Activated CD8-positive, alpha-beta T cell treated with anti-CD3 and anti-CD28 coated beads for 36 hours (primary cell): ENCODE measurements at regions not wholly inside any gene's neighbourhood (a gene's known extent, or its start where the extent isn't known, plus 50 kb on each side); places are given as distances from the start of the nearest gene placed in this dataset.

Experiments
- ATAC-seq: fragments of 200-7000 bp; cut with Tn5 transposase; one replicate; pipeline ENCODE4 v1.10.0; 2021; ENCODE audit warnings: mild to moderate bottlenecking, moderate library complexity
- CTCF ChIA-PET: fragments of 350-600 bp; sonication (Branson Sonifier 250); formaldehyde crosslinking; loops from one replicate; lab custom pipeline; 2021; ENCODE audit warnings: antibody characterized with exemption; lab: Charles Lee
- POLR2A ChIA-PET: fragments of 350-600 bp; sonication (Branson Sonifier 250); formaldehyde crosslinking; loops from one replicate; lab custom pipeline; 2021; ENCODE audit warnings: antibody characterized with exemption; lab: Charles Lee
- DNase-seq: peaks from one replicate; pipeline ENCODE4 v3.0.0-alpha.2; 2020
- H3K27ac Mint-ChIP-seq: one replicate; pipeline ENCODE4 v1.8.0; 2021; ENCODE audit warnings: mild to moderate bottlenecking, mixed read lengths
- H3K27me3 Mint-ChIP-seq: one replicate; pipeline ENCODE4 v1.8.0; 2021; ENCODE audit warnings: mixed read lengths
- H3K36me3 Mint-ChIP-seq: one replicate; pipeline ENCODE4 v1.8.0; 2021; ENCODE audit warnings: low read depth, mixed read lengths
- H3K4me1 Mint-ChIP-seq: one replicate; pipeline ENCODE4 v1.8.0; 2021; ENCODE audit warnings: low read depth, mixed read lengths
- H3K4me3 Mint-ChIP-seq: one replicate; pipeline ENCODE4 v1.8.0; 2021; ENCODE audit warnings: mild to moderate bottlenecking, moderate library complexity, mixed read lengths
- H3K9me3 Mint-ChIP-seq: one replicate; pipeline ENCODE4 v1.8.0; 2021; ENCODE audit warnings: mixed read lengths
- CTCF ChIP-seq: fragments of 200-600 bp; IDR thresholded peaks from one replicate; pipeline ENCODE4 v1.8.0; 2022; ENCODE audit warnings: antibody characterized with exemption, mild to moderate bottlenecking
- intact Hi-C: fragments of 100-400 bp; cut with micrococcal nuclease; formaldehyde crosslinking; loops from one replicate; pipeline ENCODE4 v1.10.0; 2022

GRCh38 chr16:17780181-17780580 lies 309.4 kb upstream of the XYLT1 start:
- H3K4me3 Mint-ChIP-seq: no peak overlapping the region
- no peak for TF ChIP-seq CTCF
- no peak for ATAC-seq
- DNase-seq: no peak
- no peaks in the 10 kb centered on the region for H3K36me3 Mint-ChIP-seq
- peaks cover 3% of the 10 kb centered on the region for H3K9me3 Mint-ChIP-seq
- ChIA-PET POLR2A (no interaction called here), CTCF (interaction anchor here (1.3 kb wide), 1 partner anchor 13 kb away, joined by 4 read pairs; no protein-coding TSS in a partner anchor)
- H3K27ac Mint-ChIP-seq: no peak overlapping the region
- intact Hi-C loops: no loop called here
- peaks cover 4% of the 10 kb centered on the region for H3K27me3 Mint-ChIP-seq
- no peaks in the 10 kb centered on the region for H3K4me1 Mint-ChIP-seq

DNA sequence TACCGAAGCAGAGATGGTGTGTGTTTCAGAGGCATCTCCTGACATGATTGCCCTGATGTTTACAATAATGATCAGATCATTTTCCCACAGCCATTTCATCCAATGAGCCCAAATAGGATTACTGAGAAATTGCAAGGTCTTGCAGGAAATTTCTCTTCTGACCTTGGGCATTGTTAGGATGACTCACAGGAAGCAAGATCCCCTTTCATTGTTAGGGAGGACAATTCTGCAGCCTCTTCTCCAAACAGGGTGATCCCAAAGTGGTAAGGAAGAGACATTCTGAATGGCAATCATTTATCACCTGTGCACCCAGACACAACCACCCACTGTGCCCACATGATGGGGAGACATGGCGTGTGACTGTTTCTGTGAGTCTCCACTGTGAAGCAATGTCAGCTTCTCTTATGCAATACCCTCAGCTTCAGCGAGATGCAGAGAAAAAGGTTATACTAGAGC lies 306.7 kb upstream of the XYLT1 start:
- H3K27ac Mint-ChIP-seq: no peak overlapping the region
- H3K27me3 Mint-ChIP-seq: peaks cover 3% of the 10 kb centered on the region
- no peak for TF ChIP-seq CTCF
- no peaks in the 10 kb centered on the region for H3K4me1 Mint-ChIP-seq
- ChIA-PET POLR2A (no interaction called here), CTCF (no interaction called here)
- DNase-seq: no peak
- no peak for ATAC-seq
- intact Hi-C loops: no loop called here
- H3K9me3 Mint-ChIP-seq: peaks cover 3% of the 10 kb centered on the region
- no peak overlapping the region for H3K4me3 Mint-ChIP-seq
- H3K36me3 Mint-ChIP-seq: no peaks in the 10 kb centered on the region

GRCh38 chr16:17776888-17777287 lies 306.1 kb upstream of the XYLT1 start:
- Mint-ChIP-seq H3K4me1 (no peaks in the 10 kb centered on the region), H3K9me3 (peaks cover 3% of the 10 kb centered on the region), H3K27me3 (peaks cover 3% of the 10 kb centered on the region), H3K4me3 (no peak overlapping the region), H3K36me3 (no peaks in the 10 kb centered on the region), H3K27ac (no peak overlapping the region)
- POLR2A ChIA-PET: no interaction called here
- CTCF ChIA-PET: no interaction called here
- intact Hi-C loops: no loop called here
- TF ChIP-seq CTCF: no peak
- no peak for DNase-seq
- no peak for ATAC-seq

GRCh38 chr16:17776465-17776864 lies 305.7 kb upstream of the XYLT1 start:
- Mint-ChIP-seq H3K27ac (no peak overlapping the region), H3K4me3 (no peak overlapping the region), H3K4me1 (no peaks in the 10 kb centered on the region), H3K27me3 (peaks cover 3% of the 10 kb centered on the region), H3K9me3 (peaks cover 3% of the 10 kb centered on the region), H3K36me3 (no peaks in the 10 kb centered on the region)
- ATAC-seq (no peak), DNase-seq (no peak)
- CTCF ChIA-PET: no interaction called here
- intact Hi-C loops: no loop called here
- POLR2A ChIA-PET: no interaction called here
- TF ChIP-seq CTCF: no peak

GRCh38 chr16:17775061-17775460 lies 304.3 kb upstream of the XYLT1 start:
- intact Hi-C loops: no loop called here
- ChIA-PET CTCF (no interaction called here), POLR2A (interaction anchor here (0.6 kb wide), 1 partner anchor 44 kb away, joined by 3 read pairs; no protein-coding TSS in a partner anchor)
- no peak for ATAC-seq
- Mint-ChIP-seq H3K36me3 (no peaks in the 10 kb centered on the region), H3K27me3 (peaks cover 3% of the 10 kb centered on the region), H3K27ac (no peak overlapping the region), H3K4me1 (no peaks in the 10 kb centered on the region), H3K4me3 (no peak overlapping the region), H3K9me3 (peaks cover 3% of the 10 kb centered on the region)
- DNase-seq: no peak
- no peak for TF ChIP-seq CTCF
